Cardiac septum (tissue), 1 donor: ENCODE measurements at regions not wholly inside any gene's neighbourhood (a gene's known extent, or its start where the extent isn't known, plus 50 kb on each side); places are given as distances from the start of the nearest gene placed in this dataset.
"Not testable (repeated sequence)": the region's sequence is repeated elsewhere in the genome, so short reads cannot be mapped to it uniquely, and the experiment has no call there.

Source experiments
- DNase-seq: peaks from one replicate; pipeline ENCODE4 v3.0.0-alpha.2; 2020; ENCODE audit warnings: low spot score
- intact Hi-C: fragments of 100-400 bp; cut with DNase I; formaldehyde crosslinking; loops from one replicate; pipeline ENCODE4 v1.14.0; 2022
- donor health status: DM: no; HTN: no; CAD: no.

DNA sequence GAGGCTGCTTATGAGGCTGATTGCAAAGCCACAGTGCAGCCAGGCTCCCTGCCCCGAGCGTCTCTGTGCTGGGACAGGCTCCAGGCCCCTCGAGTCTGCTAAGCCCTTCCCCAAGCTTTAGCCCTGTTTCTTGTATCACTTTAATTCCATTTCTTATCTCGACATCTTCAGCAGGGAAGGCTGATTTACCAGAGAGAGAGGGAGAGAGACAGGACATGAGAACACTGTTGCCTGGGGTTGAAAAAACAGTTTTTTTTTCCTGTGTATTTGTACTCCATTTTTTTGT, 386.5 kb downstream of the SMOC2 start:
- intact Hi-C loops, result no loop called here
- DNase-seq, result no peak

- no peak for DNase-seq
- intact Hi-C loops, result no loop called here
Observed at GRCh38 chr6:168826726-168827585, 386.0 kb downstream of the SMOC2 start.

DNA sequence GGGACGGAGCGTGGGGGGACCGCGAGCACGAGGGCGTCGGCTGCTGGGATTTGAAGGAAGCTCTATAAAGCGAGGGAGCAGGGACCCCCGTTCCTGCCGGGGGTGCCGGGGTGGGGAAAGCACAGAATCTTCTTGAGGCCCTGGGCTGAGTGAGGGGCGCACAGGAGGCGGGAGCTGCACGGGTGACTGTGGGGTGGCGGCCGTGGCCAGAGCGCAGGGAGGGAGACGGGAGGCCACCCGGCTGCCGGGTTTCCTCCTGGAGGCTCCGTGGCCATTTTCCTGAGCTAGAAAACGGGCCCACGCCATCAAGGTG, 385.1 kb downstream of the SMOC2 start:
- intact Hi-C loops, result no loop called here
- no peak for DNase-seq

DNA sequence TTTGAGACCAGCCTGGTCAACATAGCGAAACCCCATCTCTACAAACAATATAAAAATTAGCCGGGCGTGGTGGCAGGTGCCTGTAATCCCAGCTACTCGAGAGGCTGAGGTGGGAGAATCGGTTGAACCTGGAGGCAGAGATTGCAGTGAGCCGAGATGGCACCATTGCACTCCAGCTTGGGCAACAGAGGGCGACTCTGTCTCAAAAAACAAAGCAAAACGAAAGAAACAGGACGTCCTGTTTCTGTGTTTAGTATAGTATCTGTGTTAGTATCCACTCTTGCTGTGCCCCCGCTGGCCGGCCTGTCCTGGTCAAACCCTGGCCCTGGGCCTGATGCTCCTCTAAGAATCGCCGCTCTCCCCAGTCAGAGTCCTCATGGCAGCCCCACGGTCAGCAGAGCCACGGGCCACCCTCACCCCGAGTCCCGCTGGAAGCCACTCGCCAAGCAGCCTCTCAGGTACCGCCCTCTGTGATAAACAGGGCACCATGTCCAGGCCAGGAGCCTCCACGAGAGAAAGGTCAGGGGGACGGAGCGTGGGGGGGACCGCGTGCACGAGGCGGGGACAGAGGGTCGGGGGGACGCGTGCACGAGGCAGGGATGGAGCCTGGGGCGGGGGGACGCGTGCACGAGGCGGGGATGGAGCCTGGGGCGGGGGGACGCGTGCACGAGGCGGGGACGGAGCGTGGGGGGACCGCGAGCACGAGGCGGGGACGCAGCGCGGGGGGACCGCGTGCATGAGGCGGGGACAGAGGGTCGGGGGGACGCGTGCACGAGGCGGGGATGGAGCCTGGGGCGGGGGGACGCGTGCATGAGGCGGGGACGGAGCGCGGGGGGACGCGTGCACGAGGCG, 384.5 kb downstream of the SMOC2 start:
- no peak for DNase-seq
- intact Hi-C loops, result no loop called here

DNA sequence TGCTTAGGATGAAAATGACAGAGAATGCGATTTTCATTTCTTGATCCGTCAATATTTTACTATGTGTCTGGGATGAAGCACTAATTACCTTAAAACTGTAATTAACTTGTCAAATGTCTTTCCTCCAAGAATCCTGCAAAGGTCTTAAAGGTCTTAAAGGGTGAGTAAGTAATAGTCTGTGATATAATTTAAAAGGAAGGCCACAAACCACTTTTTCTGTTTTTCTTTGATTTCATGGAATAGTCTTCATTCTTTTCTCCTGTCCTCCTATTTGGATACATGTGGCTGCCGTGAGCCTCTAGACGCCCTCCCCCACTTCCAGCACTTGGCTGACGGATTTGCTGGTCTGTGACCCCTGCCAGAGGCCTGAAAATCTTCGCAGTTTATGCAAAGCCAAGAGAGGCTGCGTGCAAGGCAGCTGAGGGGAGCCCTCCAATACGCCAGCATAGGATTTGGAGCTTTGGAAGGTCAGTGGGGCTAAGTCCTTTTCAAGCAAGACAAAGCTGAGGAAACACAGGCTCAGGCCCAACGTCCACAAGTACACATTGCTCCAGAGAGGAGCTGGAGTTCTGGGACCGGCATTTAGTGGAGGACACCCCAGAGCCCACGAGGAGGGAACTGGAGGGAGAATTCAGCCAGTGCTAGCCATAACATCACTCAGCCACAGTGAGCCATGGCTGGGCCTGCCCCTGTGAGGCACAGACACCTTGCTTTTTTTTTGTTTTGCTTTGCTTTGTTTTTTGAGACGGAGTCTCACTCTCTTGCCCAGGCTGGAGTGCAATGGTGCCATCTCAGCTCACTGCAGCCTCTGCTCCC, 382.6 kb downstream of the SMOC2 start:
- DNase-seq, result no peak
- intact Hi-C loops, result no loop called here

DNA sequence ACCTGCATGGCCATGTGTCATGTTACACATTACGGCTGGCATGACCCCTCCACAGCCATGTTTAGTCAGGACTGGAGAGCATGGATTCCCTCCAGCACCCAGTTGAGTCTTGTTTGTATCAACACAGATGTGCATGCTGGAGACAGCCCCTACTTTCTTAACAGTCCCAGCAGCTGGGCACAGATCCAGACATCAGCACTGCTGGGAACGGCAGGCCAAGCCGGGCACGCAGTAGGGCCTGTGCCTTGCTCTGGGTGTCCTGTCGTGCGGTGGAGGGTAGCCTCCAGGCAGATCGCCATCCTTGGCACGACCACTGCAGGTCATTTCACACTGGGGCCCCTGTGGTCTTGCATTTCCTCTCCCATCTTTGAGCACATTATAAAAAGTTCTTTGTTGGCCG, 381.4 kb downstream of the SMOC2 start:
- intact Hi-C loops, result no loop called here
- DNase-seq, result no peak

- intact Hi-C loops, result no loop called here
- DNase-seq, result no peak
Observed at GRCh38 chr6:168819546-168819945, 378.6 kb downstream of the SMOC2 start.

DNA sequence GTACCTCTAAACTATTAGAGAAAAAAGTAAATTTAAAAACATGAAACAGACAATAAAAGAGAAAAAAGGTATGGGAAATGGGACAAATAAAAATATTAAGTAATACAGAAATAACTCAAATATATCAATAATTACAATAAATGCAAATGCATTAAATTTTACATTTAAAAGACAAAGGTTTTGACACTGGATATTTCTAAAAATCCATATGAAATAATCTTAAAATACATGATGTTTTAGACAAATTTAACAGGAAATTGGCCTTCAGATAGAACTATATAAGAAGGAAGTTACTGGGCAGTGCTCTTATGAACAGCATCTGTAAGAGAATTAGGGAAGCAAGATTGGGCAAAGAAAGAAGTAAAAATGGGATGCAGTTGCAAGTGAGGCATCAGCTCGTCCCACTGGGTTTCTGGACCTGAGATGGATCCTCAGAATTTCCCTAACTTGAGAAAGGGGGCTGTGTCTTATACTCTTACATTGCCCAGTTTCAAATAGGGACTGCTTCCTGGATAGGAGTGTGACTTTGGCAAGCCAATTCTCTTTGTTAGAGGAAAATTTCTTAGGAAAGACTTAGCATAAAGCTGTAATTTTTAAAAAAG, 376.7 kb downstream of the SMOC2 start:
- no peak for DNase-seq
- intact Hi-C loops, result no loop called here

- intact Hi-C loops, result no loop called here
- no peak for DNase-seq
Observed at GRCh38 chr6:168815229-168815628, 374.2 kb downstream of the SMOC2 start.

- intact Hi-C loops, result no loop called here
Observed at GRCh38 chr6:168808232-168808631, 367.2 kb downstream of the SMOC2 start.

GRCh38 chr6:168804331-168804730, 363.3 kb downstream of the SMOC2 start:
- DNase-seq, result no peak
- intact Hi-C loops, result no loop called here

More at GRCh38 chr6:168808232-168808631, 367.2 kb downstream of the SMOC2 start:
- no peak for DNase-seq

GRCh38 chr6:168803874-168804273, 362.9 kb downstream of the SMOC2 start:
- intact Hi-C loops, result no loop called here
- DNase-seq, result no peak

GRCh38 chr6:168799067-168799466, 358.1 kb downstream of the SMOC2 start:
- intact Hi-C loops, result no loop called here
- no peak for DNase-seq

- DNase-seq, result no peak
- intact Hi-C loops, result no loop called here
Observed at GRCh38 chr6:168796106-168796505, 355.1 kb downstream of the SMOC2 start.

- DNase-seq, intact Hi-C loops: not testable (repeated sequence)
Observed at GRCh38 chr6:168795611-168796010, 354.6 kb downstream of the SMOC2 start.

GRCh38 chr6:168794491-168794890, 353.5 kb downstream of the SMOC2 start:
- intact Hi-C loops, result no loop called here
- DNase-seq, result no peak

DNA sequence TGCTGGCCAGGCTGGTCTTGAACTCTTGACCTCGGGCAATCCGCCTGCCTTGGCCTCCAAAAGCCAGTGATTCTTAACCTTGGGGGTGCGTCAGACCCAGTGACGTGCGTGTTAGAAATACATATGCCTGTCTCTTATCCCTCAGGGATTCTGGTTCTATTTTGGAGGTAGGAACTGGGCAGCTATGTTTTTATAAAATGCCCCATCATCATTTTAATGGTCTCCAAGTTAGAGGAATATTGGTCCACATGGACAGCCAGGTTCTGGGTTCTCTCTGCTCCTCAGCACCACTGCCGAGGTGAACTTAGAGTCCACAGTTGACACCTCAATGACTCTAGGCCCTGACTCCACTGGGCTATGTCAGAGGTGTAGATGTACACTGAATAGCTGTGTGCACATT, 352.7 kb downstream of the SMOC2 start:
- intact Hi-C loops, result no loop called here
- no peak for DNase-seq

GRCh38 chr6:168791917-168792316, 350.9 kb downstream of the SMOC2 start:
- intact Hi-C loops, result no loop called here
- DNase-seq, result no peak

- DNase-seq, result no peak
- intact Hi-C loops, result no loop called here
Observed at GRCh38 chr6:168789699-168790098, 348.7 kb downstream of the SMOC2 start.
